A673 (cell line): ENCODE measurements at regions not wholly inside any gene's neighbourhood (a gene's known extent, or its start where the extent isn't known, plus 50 kb on each side); places are given as distances from the start of the nearest gene placed in this dataset.

Experiments used
- EZH2 ChIP-seq: fragments of 200-600 bp; sonication (generic); IDR thresholded peaks from 2 replicates; pipeline ENCODE4 v1.6.1; 2017; ENCODE audit warnings: borderline replicate concordance, low read depth, mild to moderate bottlenecking, mixed read lengths, antibody characterized with exemption, low read length; ENCODE audit not compliant: poor library complexity, severe bottlenecking
- TF ChIP-seq, protein P1 (sequence below): fragments of 300-800, 200-600 bp; sonication (generic); conservative IDR thresholded peaks from 2 replicates; pipeline ENCODE4 v1.5.1; 2017; ENCODE audit warnings: low read depth, mild to moderate bottlenecking, antibody characterized with exemption, low read length, moderate library complexity, mixed read lengths

DNA sequence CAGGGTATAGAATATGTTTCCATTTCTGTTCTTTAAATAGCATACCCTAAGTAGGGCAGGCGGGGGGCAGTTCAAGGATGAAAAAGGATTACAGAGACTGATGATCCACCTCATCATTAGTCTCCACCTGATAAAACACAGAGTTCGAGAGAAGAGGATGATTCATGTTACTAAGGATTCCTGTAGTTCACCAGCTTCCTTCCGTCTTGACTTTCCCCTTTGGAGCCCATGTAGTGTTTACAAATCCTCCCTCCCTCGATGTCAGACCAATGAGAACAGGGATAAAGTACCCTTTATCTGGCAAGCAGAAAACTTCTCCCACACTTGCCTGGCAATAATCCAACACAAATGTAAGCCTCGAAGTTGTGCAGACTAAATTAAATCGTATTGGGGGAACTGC is 526.3 kb upstream of the FAM241A start:
- TF ChIP-seq, protein P1, sequence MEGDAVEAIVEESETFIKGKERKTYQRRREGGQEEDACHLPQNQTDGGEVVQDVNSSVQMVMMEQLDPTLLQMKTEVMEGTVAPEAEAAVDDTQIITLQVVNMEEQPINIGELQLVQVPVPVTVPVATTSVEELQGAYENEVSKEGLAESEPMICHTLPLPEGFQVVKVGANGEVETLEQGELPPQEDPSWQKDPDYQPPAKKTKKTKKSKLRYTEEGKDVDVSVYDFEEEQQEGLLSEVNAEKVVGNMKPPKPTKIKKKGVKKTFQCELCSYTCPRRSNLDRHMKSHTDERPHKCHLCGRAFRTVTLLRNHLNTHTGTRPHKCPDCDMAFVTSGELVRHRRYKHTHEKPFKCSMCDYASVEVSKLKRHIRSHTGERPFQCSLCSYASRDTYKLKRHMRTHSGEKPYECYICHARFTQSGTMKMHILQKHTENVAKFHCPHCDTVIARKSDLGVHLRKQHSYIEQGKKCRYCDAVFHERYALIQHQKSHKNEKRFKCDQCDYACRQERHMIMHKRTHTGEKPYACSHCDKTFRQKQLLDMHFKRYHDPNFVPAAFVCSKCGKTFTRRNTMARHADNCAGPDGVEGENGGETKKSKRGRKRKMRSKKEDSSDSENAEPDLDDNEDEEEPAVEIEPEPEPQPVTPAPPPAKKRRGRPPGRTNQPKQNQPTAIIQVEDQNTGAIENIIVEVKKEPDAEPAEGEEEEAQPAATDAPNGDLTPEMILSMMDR = no peak
- TF ChIP-seq EZH2 = no peak
